RKO (cell line): ENCODE measurements at regions not wholly inside any gene's neighbourhood (a gene's known extent, or its start where the extent isn't known, plus 50 kb on each side); places are given as distances from the start of the nearest gene placed in this dataset.
"Not testable (repeated sequence)": the region's sequence is repeated elsewhere in the genome, so short reads cannot be mapped to it uniquely, and the experiment has no call there.

Source experiments
- DNase-seq: peaks from one replicate; pipeline ENCODE4 v3.0.0-alpha.2; 2016; ENCODE audit warnings: low spot score

- DNase-seq, result no peak
Measured at GRCh38 chr10:31187607-31188210, 131.3 kb upstream of the ZEB1 start.

GRCh38 chr10:31188792-31189406, 130.1 kb upstream of the ZEB1 start:
- DNase-seq, result no peak

GRCh38 chr10:31190488-31190887, 128.5 kb upstream of the ZEB1 start:
- no peak for DNase-seq

GRCh38 chr10:31192475-31192874, 126.5 kb upstream of the ZEB1 start:
- DNase-seq, result no peak

- no peak for DNase-seq
Measured at GRCh38 chr10:31194986-31195385, 124.0 kb upstream of the ZEB1 start.

- peak; percentile 29 for DNase-seq
Measured at GRCh38 chr10:31197886-31198285, 121.1 kb upstream of the ZEB1 start.

- no peak for DNase-seq
Measured at GRCh38 chr10:31204090-31204489, 114.9 kb upstream of the ZEB1 start.

- no peak for DNase-seq
Measured at GRCh38 chr10:31207636-31208035, 111.4 kb upstream of the ZEB1 start.

GRCh38 chr10:31209478-31209877, 109.5 kb upstream of the ZEB1 start:
- no peak for DNase-seq

- DNase-seq, result no peak
Measured at GRCh38 chr10:31210190-31210589, 108.8 kb upstream of the ZEB1 start.

GRCh38 chr10:31213959-31214358, 105.1 kb upstream of the ZEB1 start:
- no peak for DNase-seq

GRCh38 chr10:31215052-31215451, 104.0 kb upstream of the ZEB1 start:
- DNase-seq, result no peak

- no peak for DNase-seq
Measured at GRCh38 chr10:31219306-31219705, 99.7 kb upstream of the ZEB1 start.

- DNase-seq, result not testable (repeated sequence)
Measured at GRCh38 chr10:31228780-31229179, 90.2 kb upstream of the ZEB1 start.

- no peak for DNase-seq
Measured at GRCh38 chr10:31239961-31240360, 79.1 kb upstream of the ZEB1 start.

- peak; percentile 100 for DNase-seq
Measured at GRCh38 chr10:31242902-31243301, 76.1 kb upstream of the ZEB1 start.

- DNase-seq, result not testable (repeated sequence)
Measured at GRCh38 chr10:31251118-31251517, 67.9 kb upstream of the ZEB1 start.

- no peak for DNase-seq
Measured at GRCh38 chr10:31253237-31253636, 65.8 kb upstream of the ZEB1 start.

- DNase-seq, result no peak
Measured at GRCh38 chr10:31261511-31262311, 57.3 kb upstream of the ZEB1 start.

GRCh38 chr10:31262672-31263071, 56.3 kb upstream of the ZEB1 start:
- DNase-seq, result no peak

GRCh38 chr10:31263903-31264302, 55.1 kb upstream of the ZEB1 start:
- DNase-seq, result peak; percentile 48

- no peak for DNase-seq
Measured at GRCh38 chr10:31268444-31269303, 50.3 kb upstream of the ZEB1 start.
